GM12878 (cell line): ENCODE measurements at regions not wholly inside any gene's neighbourhood (a gene's known extent, or its start where the extent isn't known, plus 50 kb on each side); places are given as distances from the start of the nearest gene placed in this dataset.

Source experiments
- CTCF ChIP-seq, 3 experiments: IDR thresholded peaks in 2 of 3; conservative IDR thresholded peaks in 1 of 3; 2 replicates each; pipeline ENCODE4 v1.5.1; 2011; ENCODE audit warnings: low read depth in 3 of 3, low read length in 3 of 3, mild to moderate bottlenecking in 3 of 3, control low read depth in 2 of 3, moderate library complexity in 2 of 3, inconsistent platforms in 1 of 3, mixed read lengths in 1 of 3; ENCODE audit not compliant: control insufficient read depth in 2 of 3, insufficient read depth in 1 of 3; ENCODE audit errors: extremely low read depth in 1 of 3
- EP300 ChIP-seq, 2 experiments: fragments of 150-350 bp in 1 of 2; IDR thresholded peaks; 2 replicates each; pipeline ENCODE4 v1.6.1; 2011 to 2012; ENCODE audit warnings: low read depth in 2 of 2, low read length in 2 of 2, borderline replicate concordance in 1 of 2, improper control_type of control experiment in 1 of 2, inconsistent platforms in 1 of 2; ENCODE audit not compliant: control insufficient read depth in 1 of 2
- FOXK2 ChIP-seq: fragments of 450-650 bp; IDR thresholded peaks from 2 replicates; pipeline ENCODE4 v1.6.1; 2017; ENCODE audit warnings: mild to moderate bottlenecking, moderate library complexity
- JUND ChIP-seq: IDR thresholded peaks from 2 replicates; pipeline ENCODE4 v1.6.1; 2012; ENCODE audit warnings: low read depth, mild to moderate bottlenecking, low read length, improper control_type of control experiment, moderate library complexity
- TAF1 ChIP-seq: IDR thresholded peaks from 2 replicates; pipeline ENCODE4 v1.6.1; 2011; ENCODE audit warnings: mild to moderate bottlenecking, low read depth, low read length, borderline replicate concordance

- no peak for TF ChIP-seq FOXK2
- TF ChIP-seq EP300 (IDR thresholded peaks at IDR 0.05; ENCODE audit: borderline replicate concordance in 1 of 2, control insufficient read depth in 1 of 2, low read depth in 2 of 2, low read length in 2 of 2), result no peak
- no peak for TF ChIP-seq TAF1
- TF ChIP-seq JUND, result no peak
- no peak; a peak in 1 of 6 replicates for TF ChIP-seq CTCF (IDR thresholded peaks at IDR 0.05 in 2 of 3, conservative IDR thresholded peaks at IDR 0.05 in 1 of 3; ENCODE audit: control insufficient read depth in 2 of 3, extremely low read depth in 1 of 3, insufficient read depth in 1 of 3, low read depth in 3 of 3, low read length in 3 of 3)
Measured at GRCh38 chrX:113741744-113742143, 842.1 kb upstream of the HTR2C start.
